B cell (primary cell): ENCODE measurements at regions not wholly inside any gene's neighbourhood (a gene's known extent, or its start where the extent isn't known, plus 50 kb on each side); places are given as distances from the start of the nearest gene placed in this dataset.

Experiments
- ATAC-seq: fragments of 200-7000 bp; cut with Tn5 transposase; one replicate; pipeline ENCODE4 v1.10.0; 2021; ENCODE audit warnings: low read depth, mild to moderate bottlenecking, moderate number of reproducible peaks, moderate library complexity
- CTCF ChIA-PET: fragments of 350-600 bp; sonication (Branson Sonifier 250); formaldehyde crosslinking; loops from one replicate; lab custom pipeline; 2021; ENCODE audit warnings: antibody characterized with exemption, inconsistent platforms; lab: Charles Lee
- POLR2A ChIA-PET: fragments of 350-600 bp; sonication (Branson Sonifier 250); formaldehyde crosslinking; loops from one replicate; lab custom pipeline; 2021; ENCODE audit warnings: antibody characterized with exemption; lab: Charles Lee
- DNase-seq: peaks from one replicate; pipeline ENCODE4 v3.0.0; 2013
- H2AFZ ChIP-seq: 2 replicates; pipeline ENCODE4 v1.6.1; 2012; ENCODE audit warnings: mild to moderate bottlenecking, low read depth, low read length; ENCODE audit not compliant: insufficient read depth, poor library complexity, severe bottlenecking
- H3K27ac ChIP-seq, 2 donors: 1 replicate in 1 of 2; 2 replicates in 1 of 2; pipeline ENCODE4 v1.5.1; 2012 to 2013; ENCODE audit warnings: low read length in 2 of 2, mild to moderate bottlenecking in 2 of 2, moderate library complexity in 1 of 2
- H3K27me3 ChIP-seq, 4 experiments: fragments of 200-600 bp in 1 of 4; sonication (generic) in 1 of 4; replicated peaks in 1 of 4; 1 replicate in 2 of 4; 2 replicates in 2 of 4; pipeline versions ENCODE4 v1.6.1 to v1.7.0; 2013 to 2016; ENCODE audit warnings: low read length in 3 of 4, mild to moderate bottlenecking in 2 of 4, mixed read lengths in 1 of 4, moderate library complexity in 1 of 4; ENCODE audit not compliant: insufficient read depth in 4 of 4, control insufficient read depth in 3 of 4; ENCODE audit errors: control extremely low read depth in 1 of 4
- H3K36me3 ChIP-seq, 2 experiments: replicated peaks in 1 of 2; 1 replicate in 1 of 2; 2 replicates in 1 of 2; pipeline versions ENCODE4 v1.6.1 to v1.7.1; 2013; ENCODE audit warnings: low read length in 1 of 2; ENCODE audit not compliant: insufficient read depth in 2 of 2, control insufficient read depth in 1 of 2; ENCODE audit errors: control extremely low read depth in 1 of 2, extremely low read depth in 1 of 2
- H3K4me1 ChIP-seq, 2 donors: fragments of 200-600 bp in 1 of 2; sonication (generic) in 1 of 2; 1 replicate in 1 of 2; 2 replicates in 1 of 2; pipeline versions ENCODE4 v1.5.1 to v1.6.1; 2013 to 2017; ENCODE audit warnings: low read length in 2 of 2; ENCODE audit not compliant: control insufficient read depth in 2 of 2, insufficient read depth in 2 of 2
- H3K4me2 ChIP-seq: replicated peaks from 2 replicates; pipeline ENCODE3; 2012; ENCODE audit warnings: mild to moderate bottlenecking, low read depth, low read length; ENCODE audit not compliant: poor library complexity, severe bottlenecking
- H3K4me3 ChIP-seq, 5 experiments: fragments of 200-600 bp in 1 of 5; sonication (generic) in 1 of 5; 1 replicate in 3 of 5; 2 replicates in 2 of 5; pipeline versions ENCODE4 v1.5.1 to v1.7.0; 2011 to 2016; ENCODE audit warnings: low read length in 4 of 5, mild to moderate bottlenecking in 4 of 5, low read depth in 2 of 5, control low read depth in 1 of 5, moderate library complexity in 1 of 5; ENCODE audit not compliant: insufficient read depth in 1 of 5; ENCODE audit errors: control extremely low read depth in 1 of 5, extremely low read depth in 1 of 5
- H3K79me2 ChIP-seq: fragments of 200-600 bp; sonication (generic); one replicate; pipeline ENCODE4 v1.6.0; 2016; ENCODE audit warnings: low read length; ENCODE audit not compliant: control insufficient read depth, insufficient read depth
- H3K9ac ChIP-seq: fragments of 200-600 bp; sonication (generic); 2 replicates; pipeline ENCODE4 v1.6.1; 2017; ENCODE audit warnings: mild to moderate bottlenecking, low read length, moderate library complexity
- H3K9me3 ChIP-seq, 3 donors: one replicate each; pipeline versions ENCODE4 v1.6.1 to v1.7.1; 2013; ENCODE audit warnings: low read length in 2 of 3; ENCODE audit not compliant: control insufficient read depth in 2 of 3, insufficient read depth in 1 of 3; ENCODE audit errors: control extremely low read depth in 1 of 3
- H4K20me1 ChIP-seq: 2 replicates; pipeline ENCODE4 v1.6.0; 2012; ENCODE audit warnings: mild to moderate bottlenecking, low read length; ENCODE audit not compliant: insufficient read depth, control insufficient read depth, poor library complexity, severe bottlenecking
- H3K27ac Mint-ChIP-seq: one replicate; pipeline ENCODE4 v1.8.0; 2021; ENCODE audit warnings: mixed read lengths
- H3K27me3 Mint-ChIP-seq: one replicate; pipeline ENCODE4 v1.8.0; 2021; ENCODE audit warnings: mixed read lengths
- H3K4me1 Mint-ChIP-seq: one replicate; pipeline ENCODE4 v1.8.0; 2021; ENCODE audit warnings: mixed read lengths
- H3K4me3 Mint-ChIP-seq: one replicate; pipeline ENCODE4 v1.8.0; 2021; ENCODE audit warnings: mixed read lengths
- H3K9me3 Mint-ChIP-seq: one replicate; pipeline ENCODE4 v1.8.0; 2022; ENCODE audit warnings: mixed read lengths; ENCODE audit not compliant: insufficient read depth
- CTCF ChIP-seq: fragments of 200-600 bp; IDR thresholded peaks from one replicate; pipeline ENCODE4 v1.8.0; 2022; ENCODE audit warnings: antibody characterized with exemption, mild to moderate bottlenecking
- EZH2 ChIP-seq: IDR thresholded peaks from 2 replicates; pipeline ENCODE4 v1.6.1; 2012; ENCODE audit warnings: borderline replicate concordance, low read depth, mild to moderate bottlenecking, moderate library complexity, low read length; ENCODE audit not compliant: insufficient read depth, poor library complexity, severe bottlenecking
- WGBS: methylation state at CpG from one replicate; pipeline ENCODE4 v1.1.5; 2013; ENCODE audit warnings: missing lambda C conversion rate; ENCODE audit not compliant: insufficient coverage; 5-methylcytosine and 5-hydroxymethylcytosine counted together
- intact Hi-C: fragments of 100-400 bp; cut with micrococcal nuclease; formaldehyde crosslinking; loops from one replicate; pipeline ENCODE4 v1.10.0; 2022

- Histone ChIP-seq H3K9me3 (no peaks in the 10 kb centered on the region), H3K27me3 (no peaks in the 10 kb centered on the region), H3K27ac (no peak overlapping the region), H3K4me2 (no peak overlapping the region), H3K79me2 (no peaks in the 10 kb centered on the region), H3K9ac (no peak overlapping the region), H3K36me3 (no peaks in the 10 kb centered on the region), H2AFZ (no peak overlapping the region), H3K4me3 (no peak overlapping the region), H3K4me1 (no peaks in the 10 kb centered on the region), H4K20me1 (no peaks in the 10 kb centered on the region)
- 100% methylated on average over 1 of the region's 4 CpGs for WGBS
- TF ChIP-seq EZH2 (no peak), CTCF (no peak)
- intact Hi-C loops, result no loop called here
- Mint-ChIP-seq H3K4me1 (no peaks in the 10 kb centered on the region), H3K4me3 (no peak overlapping the region), H3K27me3 (no peaks in the 10 kb centered on the region), H3K9me3 (peaks cover 9% of the 10 kb centered on the region), H3K27ac (no peak overlapping the region)
- DNase-seq (no peak), ATAC-seq (no peak)
- ChIA-PET CTCF (no interaction called here), POLR2A (no interaction called here)
Observed at GRCh38 chr13:63041640-63042414, 1626.2 kb upstream of the PCDH20 start.

- Mint-ChIP-seq H3K4me1 (no peaks in the 10 kb centered on the region), H3K9me3 (peaks cover 3% of the 10 kb centered on the region), H3K4me3 (no peak overlapping the region), H3K27me3 (no peaks in the 10 kb centered on the region), H3K27ac (no peak overlapping the region)
- DNase-seq (no peak), ATAC-seq (no peak)
- H3K9me3 ChIP-seq, result no peaks in the 10 kb centered on the region
- no peak overlapping the region for H3K27ac ChIP-seq
- no CpG with 5 or more reads among the region's 3 CpGs for WGBS
- no peak overlapping the region for H2AFZ ChIP-seq
- no peak overlapping the region for H3K4me3 ChIP-seq
- H3K4me1 ChIP-seq, result no peaks in the 10 kb centered on the region
- no peaks in the 10 kb centered on the region for H4K20me1 ChIP-seq
- POLR2A ChIA-PET, result no interaction called here
- intact Hi-C loops, result no loop called here
- no peaks in the 10 kb centered on the region for H3K36me3 ChIP-seq
- H3K9ac ChIP-seq, result no peak overlapping the region
- no peaks in the 10 kb centered on the region for H3K27me3 ChIP-seq
- TF ChIP-seq EZH2, result no peak
- TF ChIP-seq CTCF, result no peak
- no peaks in the 10 kb centered on the region for H3K79me2 ChIP-seq
- H3K4me2 ChIP-seq, result no peak overlapping the region
- CTCF ChIA-PET, result no interaction called here
Observed at GRCh38 chr13:63026285-63026797, 1610.7 kb upstream of the PCDH20 start.
